GM13977 (cell line): ENCODE measurements at regions not wholly inside any gene's neighbourhood (a gene's known extent, or its start where the extent isn't known, plus 50 kb on each side); places are given as distances from the start of the nearest gene placed in this dataset.

Experiments
- DNase-seq: peaks from one replicate; pipeline ENCODE4 v3.0.0; 2012; ENCODE audit warnings: low spot score
- in situ Hi-C: fragments of 300-500 bp; cut with MboI; formaldehyde crosslinking; loops from one replicate; pipeline ENCODE4 v1.12.0; 2022; ENCODE audit warnings: low sequenced_read_pairs, low pct_unique_long_range_greater_than_20kb, mixed read lengths, inconsistent platforms; ENCODE audit not compliant: unreplicated experiment
- TF ChIP-seq, protein P1 (sequence below): IDR thresholded peaks from 2 replicates; pipeline ENCODE4 v1.5.1; 2012; ENCODE audit warnings: mild to moderate bottlenecking, control low read depth; ENCODE audit not compliant: insufficient read depth; ENCODE audit errors: extremely low read depth, missing control alignments

GRCh38 chr14:26137161-26137560 lies 460.7 kb downstream of the NOVA1 start:
- TF ChIP-seq, protein P1, sequence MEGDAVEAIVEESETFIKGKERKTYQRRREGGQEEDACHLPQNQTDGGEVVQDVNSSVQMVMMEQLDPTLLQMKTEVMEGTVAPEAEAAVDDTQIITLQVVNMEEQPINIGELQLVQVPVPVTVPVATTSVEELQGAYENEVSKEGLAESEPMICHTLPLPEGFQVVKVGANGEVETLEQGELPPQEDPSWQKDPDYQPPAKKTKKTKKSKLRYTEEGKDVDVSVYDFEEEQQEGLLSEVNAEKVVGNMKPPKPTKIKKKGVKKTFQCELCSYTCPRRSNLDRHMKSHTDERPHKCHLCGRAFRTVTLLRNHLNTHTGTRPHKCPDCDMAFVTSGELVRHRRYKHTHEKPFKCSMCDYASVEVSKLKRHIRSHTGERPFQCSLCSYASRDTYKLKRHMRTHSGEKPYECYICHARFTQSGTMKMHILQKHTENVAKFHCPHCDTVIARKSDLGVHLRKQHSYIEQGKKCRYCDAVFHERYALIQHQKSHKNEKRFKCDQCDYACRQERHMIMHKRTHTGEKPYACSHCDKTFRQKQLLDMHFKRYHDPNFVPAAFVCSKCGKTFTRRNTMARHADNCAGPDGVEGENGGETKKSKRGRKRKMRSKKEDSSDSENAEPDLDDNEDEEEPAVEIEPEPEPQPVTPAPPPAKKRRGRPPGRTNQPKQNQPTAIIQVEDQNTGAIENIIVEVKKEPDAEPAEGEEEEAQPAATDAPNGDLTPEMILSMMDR, result peak; percentile 6
- DNase-seq, result no peak
- in situ Hi-C loops, result no loop called here

DNA sequence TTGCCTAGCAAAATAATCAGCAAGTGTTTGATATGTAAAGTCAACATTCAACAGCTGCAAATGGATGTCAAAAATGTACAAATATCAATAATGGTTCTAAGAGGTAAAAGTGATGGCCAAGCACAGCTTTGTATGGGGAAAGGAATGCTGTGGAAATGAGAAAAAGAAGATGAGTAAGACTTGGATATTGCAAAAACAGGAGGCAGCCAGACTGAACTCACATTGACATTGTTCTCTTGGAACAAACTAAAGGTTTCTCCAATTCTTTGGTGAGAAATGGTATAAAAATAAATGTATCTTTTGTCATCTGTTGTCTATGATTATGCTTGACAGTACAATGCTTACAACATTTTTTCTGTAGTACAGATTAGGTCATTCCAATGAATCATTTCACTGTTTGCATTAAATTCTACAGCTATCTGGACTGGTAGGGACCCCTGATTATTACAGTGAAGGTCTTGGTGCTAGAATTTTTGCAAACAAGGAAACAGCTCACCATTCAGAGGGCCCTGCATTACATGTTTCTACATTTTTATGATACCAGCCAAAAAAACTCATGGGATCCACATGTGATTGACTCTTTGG lies 465.7 kb downstream of the NOVA1 start:
- in situ Hi-C loops, result no loop called here

DNA sequence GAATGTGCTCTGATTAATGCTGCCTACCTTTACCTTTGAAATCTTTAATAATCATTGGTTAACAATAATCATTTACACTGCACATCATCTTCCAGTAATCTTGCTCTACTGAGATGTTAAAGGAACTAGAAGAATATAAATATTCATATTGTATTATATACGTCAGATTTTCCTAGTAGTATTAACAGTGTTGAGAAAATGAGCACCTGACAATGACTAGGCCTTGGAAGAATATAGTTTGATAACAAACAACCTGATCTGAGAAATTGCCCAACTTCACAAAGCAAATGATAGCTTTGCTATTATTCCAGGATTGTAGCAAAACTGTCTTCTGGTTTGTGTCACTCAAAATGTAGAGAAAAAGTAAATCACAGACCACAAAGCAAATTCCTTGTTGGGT lies 467.1 kb downstream of the NOVA1 start:
- DNase-seq, result no peak
- TF ChIP-seq, protein P1, result no peak
- in situ Hi-C loops, result no loop called here

More for the DNA sequence above, 465.7 kb downstream of the NOVA1 start:
- DNase-seq, result no peak
- TF ChIP-seq, protein P1, result no peak

GRCh38 chr14:26128931-26129671 lies 468.7 kb downstream of the NOVA1 start:
- TF ChIP-seq, protein P1, result no peak
- in situ Hi-C loops, result no loop called here
- DNase-seq, result no peak

- no peak for DNase-seq
These were observed 472.9 kb downstream of the NOVA1 start for GRCh38 chr14:26124896-26125438.

GRCh38 chr14:26123459-26123858 lies 474.4 kb downstream of the NOVA1 start:
- TF ChIP-seq, protein P1, result no peak
- in situ Hi-C loops, result no loop called here
- no peak for DNase-seq

More at GRCh38 chr14:26124896-26125438, 472.9 kb downstream of the NOVA1 start:
- in situ Hi-C loops, result no loop called here
- TF ChIP-seq, protein P1, result no peak
